H1 (cell line): ENCODE measurements at regions not wholly inside any gene's neighbourhood (a gene's known extent, or its start where the extent isn't known, plus 50 kb on each side); places are given as distances from the start of the nearest gene placed in this dataset.

ENCODE experiments used
- CTCF ChIA-PET: fragments of 300-600 bp; sonication (Branson Sonifier 250); formaldehyde crosslinking; loops from one replicate; lab custom pipeline; 2021; ENCODE audit not compliant: partially characterized antibody; lab: Charles Lee
- POLR2A ChIA-PET: fragments of 300-600 bp; sonication (Branson Sonifier 250); formaldehyde crosslinking; loops from one replicate; lab custom pipeline; 2021; ENCODE audit warnings: inconsistent platforms; ENCODE audit not compliant: partially characterized antibody; lab: Charles Lee
- DNase-seq, 2 experiments: peaks; one replicate each; pipeline versions ENCODE4 v3.0.0 to v3.0.0-alpha.2; 2010 to 2022; ENCODE audit warnings: low spot score in 2 of 2, low read depth in 1 of 2, mixed read lengths in 1 of 2
- FAIRE-seq: peaks from 2 replicates; lab custom pipeline; 2011; peaks lifted over from hg19 to GRCh38; lab: Jason Lieb, UNC
- H2AFZ ChIP-seq: 2 replicates; pipeline ENCODE4 v1.8.1; 2012; ENCODE audit warnings: low read length, inconsistent platforms
- H2AK5ac ChIP-seq: 2 replicates; pipeline ENCODE4 v1.6.1; 2013; ENCODE audit warnings: low read depth, low read length
- H2BK120ac ChIP-seq: replicated peaks from 2 replicates; pipeline ENCODE3; 2013; ENCODE audit warnings: low read depth, low read length, inconsistent platforms
- H2BK12ac ChIP-seq: 2 replicates; pipeline ENCODE4 v1.6.1; 2013; ENCODE audit warnings: low read depth, low read length
- H2BK15ac ChIP-seq: 2 replicates; pipeline ENCODE4 v1.6.1; 2013; ENCODE audit warnings: low read length
- H2BK20ac ChIP-seq: 2 replicates; pipeline ENCODE4 v1.6.1; 2013; ENCODE audit warnings: low read length
- H2BK5ac ChIP-seq: 2 replicates; pipeline ENCODE4 v1.6.1; 2013; ENCODE audit warnings: low read depth, low read length
- H3K14ac ChIP-seq: 2 replicates; pipeline ENCODE4 v1.6.1; 2013; ENCODE audit warnings: inconsistent platforms; ENCODE audit not compliant: insufficient read length
- H3K18ac ChIP-seq: 2 replicates; pipeline ENCODE4 v1.6.1; 2013; ENCODE audit warnings: low read length; ENCODE audit errors: extremely low read depth
- H3K23ac ChIP-seq: 2 replicates; pipeline ENCODE4 v1.6.1; 2013; ENCODE audit warnings: inconsistent platforms; ENCODE audit not compliant: insufficient read length
- H3K23me2 ChIP-seq: 2 replicates; pipeline ENCODE4 v1.6.1; 2013; ENCODE audit warnings: low read depth, low read length
- H3K27ac ChIP-seq: 2 replicates; pipeline ENCODE4 v1.6.1; 2011; ENCODE audit warnings: low read depth, low read length, inconsistent platforms
- H3K27me3 ChIP-seq, 4 experiments: replicated peaks in 1 of 4; 1 replicate in 1 of 4; 2 replicates in 3 of 4; pipeline versions ENCODE4 v1.6.1 to v1.8.1; 2011 to 2013; ENCODE audit warnings: low read length in 3 of 4, mild to moderate bottlenecking in 3 of 4, inconsistent platforms in 2 of 4, mixed read lengths in 2 of 4, moderate library complexity in 1 of 4; ENCODE audit not compliant: control insufficient read depth in 3 of 4, insufficient read depth in 3 of 4; ENCODE audit errors: extremely low read depth in 1 of 4
- H3K36me3 ChIP-seq, 4 experiments: 2 replicates each; pipeline versions ENCODE4 v1.6.1 to v1.8.1; 2011 to 2013; ENCODE audit warnings: mild to moderate bottlenecking in 4 of 4, low read length in 3 of 4, moderate library complexity in 2 of 4, control low read depth in 1 of 4, inconsistent platforms in 1 of 4; ENCODE audit not compliant: insufficient read depth in 4 of 4, control insufficient read depth in 2 of 4
- H3K4ac ChIP-seq: replicated peaks from 2 replicates; pipeline ENCODE3; 2013; ENCODE audit warnings: low read length, low read depth, mixed read lengths, inconsistent platforms; ENCODE audit not compliant: insufficient read length
- H3K4me1 ChIP-seq, 4 experiments: replicated peaks in 1 of 4; 1 replicate in 1 of 4; 2 replicates in 3 of 4; pipeline versions ENCODE4 v1.6.1 to v1.8.1; 2011 to 2013; ENCODE audit warnings: low read length in 3 of 4, inconsistent platforms in 2 of 4, mixed read lengths in 1 of 4; ENCODE audit not compliant: insufficient read depth in 4 of 4, control insufficient read depth in 3 of 4
- H3K4me2 ChIP-seq, 2 experiments: 2 replicates each; pipeline versions ENCODE4 v1.6.1 to v1.8.1; 2011 to 2013; ENCODE audit warnings: low read depth in 2 of 2, low read length in 2 of 2, control low read depth in 1 of 2, inconsistent platforms in 1 of 2, mild to moderate bottlenecking in 1 of 2; ENCODE audit not compliant: insufficient read depth in 1 of 2
- H3K4me3 ChIP-seq, 4 experiments: fragments of 200-600, 300-600 bp in 1 of 4; sonication (generic), shearing (Covaris generic), sonication (Bioruptor Twin) in 1 of 4; 2 replicates each; pipeline versions ENCODE4 v1.5.1 to v1.8.1; 2011 to 2016; ENCODE audit warnings: low read length in 4 of 4, low read depth in 3 of 4, control low read depth in 2 of 4, inconsistent platforms in 2 of 4, mild to moderate bottlenecking in 2 of 4, mixed read lengths in 1 of 4, moderate library complexity in 1 of 4; ENCODE audit not compliant: insufficient read depth in 2 of 4; ENCODE audit errors: extremely low read depth in 1 of 4
- H3K56ac ChIP-seq: replicated peaks from 2 replicates; pipeline ENCODE3; 2013; ENCODE audit warnings: low read depth, mild to moderate bottlenecking, mixed read lengths, low read length, inconsistent platforms; ENCODE audit not compliant: insufficient read length
- H3K79me1 ChIP-seq: 2 replicates; pipeline ENCODE4 v1.6.1; 2013; ENCODE audit warnings: low read depth, low read length, control low read depth
- H3K79me2 ChIP-seq, 2 experiments: 2 replicates each; pipeline versions ENCODE4 v1.6.1 to v1.8.1; 2012 to 2013; ENCODE audit warnings: low read length in 2 of 2, mild to moderate bottlenecking in 2 of 2, inconsistent platforms in 1 of 2; ENCODE audit not compliant: insufficient read depth in 2 of 2, control insufficient read depth in 1 of 2
- H3K9ac ChIP-seq, 4 experiments: replicated peaks in 1 of 4; 1 replicate in 1 of 4; 2 replicates in 3 of 4; pipeline versions ENCODE4 v1.6.1 to v1.8.1; 2011 to 2013; ENCODE audit warnings: low read depth in 3 of 4, low read length in 3 of 4, control low read depth in 2 of 4, mild to moderate bottlenecking in 2 of 4, moderate library complexity in 2 of 4, inconsistent platforms in 1 of 4; ENCODE audit errors: extremely low read depth in 1 of 4
- H3K9me3 ChIP-seq, 2 experiments: 2 replicates each; pipeline versions ENCODE4 v1.6.1 to v1.8.1; 2012 to 2013; ENCODE audit warnings: mild to moderate bottlenecking in 2 of 2, moderate library complexity in 2 of 2, control low read depth in 1 of 2, inconsistent platforms in 1 of 2, low read depth in 1 of 2, low read length in 1 of 2, mixed read lengths in 1 of 2; ENCODE audit not compliant: insufficient read depth in 2 of 2
- H4K20me1 ChIP-seq, 2 experiments: replicated peaks in 1 of 2; 2 replicates each; pipeline versions ENCODE3 to v1.8.1; 2011 to 2013; ENCODE audit warnings: inconsistent platforms in 2 of 2, low read length in 2 of 2, mild to moderate bottlenecking in 1 of 2; ENCODE audit not compliant: insufficient read depth in 2 of 2, control insufficient read depth in 1 of 2
- H4K5ac ChIP-seq: 2 replicates; pipeline ENCODE4 v1.6.1; 2013; ENCODE audit warnings: low read length, low read depth, mixed read lengths, inconsistent platforms; ENCODE audit not compliant: insufficient read length
- H4K8ac ChIP-seq: 2 replicates; pipeline ENCODE4 v1.8.0; 2013; ENCODE audit warnings: mild to moderate bottlenecking, moderate library complexity, low read length, inconsistent platforms; ENCODE audit not compliant: insufficient read depth; ENCODE audit errors: extremely low read depth
- H4K91ac ChIP-seq: replicated peaks from 2 replicates; pipeline ENCODE3; 2013; ENCODE audit warnings: low read length, mixed read lengths, inconsistent platforms; ENCODE audit not compliant: insufficient read length
- BACH1 ChIP-seq: IDR thresholded peaks from 2 replicates; pipeline ENCODE4 v1.6.1; 2012; ENCODE audit warnings: low read length, improper control_type of control experiment
- BRCA1 ChIP-seq: IDR thresholded peaks from 2 replicates; pipeline ENCODE4 v1.6.1; 2012; ENCODE audit warnings: low read depth, low read length, improper control_type of control experiment
- CHD1 ChIP-seq: IDR thresholded peaks from 2 replicates; pipeline ENCODE4 v1.6.1; 2012; ENCODE audit warnings: low read depth, low read length, improper control_type of control experiment
- CHD2 ChIP-seq: IDR thresholded peaks from 2 replicates; pipeline ENCODE4 v1.6.1; 2012; ENCODE audit warnings: low read length, improper control_type of control experiment
- CTBP2 ChIP-seq: IDR thresholded peaks from 2 replicates; pipeline ENCODE4 v1.7.0; 2011; ENCODE audit warnings: borderline replicate concordance, mild to moderate bottlenecking, moderate library complexity, mixed read lengths, low read length; ENCODE audit not compliant: insufficient read depth, insufficient read length
- E2F6 ChIP-seq: IDR thresholded peaks from 2 replicates; pipeline ENCODE4 v1.6.1; 2012; ENCODE audit warnings: inconsistent platforms
- GTF2F1 ChIP-seq: IDR thresholded peaks from 2 replicates; pipeline ENCODE4 v1.6.1; 2012; ENCODE audit warnings: low read depth, low read length, improper control_type of control experiment, borderline replicate concordance
- HDAC2 ChIP-seq, 2 experiments: fragments of 300-600 bp in 1 of 2; sonication (generic) in 1 of 2; IDR thresholded peaks; 2 replicates each; pipeline ENCODE4 v1.6.1; 2011 to 2012; ENCODE audit warnings: low read depth in 2 of 2, low read length in 2 of 2, mild to moderate bottlenecking in 2 of 2, moderate library complexity in 2 of 2, borderline replicate concordance in 1 of 2, inconsistent platforms in 1 of 2
- MAFK ChIP-seq: IDR thresholded peaks from 2 replicates; pipeline ENCODE4 v1.6.1; 2012; ENCODE audit warnings: low read depth, mild to moderate bottlenecking, improper control_type of control experiment, low read length
- MAX ChIP-seq: IDR thresholded peaks from 2 replicates; pipeline ENCODE4 v1.6.1; 2012; ENCODE audit warnings: inconsistent platforms
- POLR2AphosphoS5 ChIP-seq: IDR thresholded peaks from 2 replicates; pipeline ENCODE4 v1.6.1; 2011; ENCODE audit warnings: low read depth, low read length
- RXRA ChIP-seq: IDR thresholded peaks from 2 replicates; pipeline ENCODE4 v1.6.1; 2011; ENCODE audit warnings: low read depth, mild to moderate bottlenecking, low read length, moderate library complexity; ENCODE audit not compliant: insufficient read depth
- SAP30 ChIP-seq: fragments of 300-600 bp; sonication (generic); IDR thresholded peaks from 2 replicates; pipeline ENCODE4 v1.7.1; 2012; ENCODE audit warnings: low read length, moderate library complexity, mild to moderate bottlenecking, inconsistent platforms; ENCODE audit not compliant: insufficient read depth, insufficient replicate concordance
- SP4 ChIP-seq: IDR thresholded peaks from 2 replicates; pipeline ENCODE4 v1.6.1; 2012; ENCODE audit warnings: low read length, inconsistent platforms
- SRF ChIP-seq: IDR thresholded peaks from 2 replicates; pipeline ENCODE4 v1.6.1; 2011; ENCODE audit warnings: mild to moderate bottlenecking, low read depth, low read length, moderate library complexity
- WGBS, 2 experiments: shearing (Covaris generic) in 1 of 2; methylation state at CpG; one replicate each; pipeline versions ENCODE4 v1.1.6 to v1.1.7; 2013 to 2015; ENCODE audit warnings: low lambda C conversion rate in 2 of 2, mixed read lengths in 2 of 2, inconsistent platforms in 1 of 2, low coverage in 1 of 2, missing lambda C conversion rate in 1 of 2; ENCODE audit not compliant: insufficient replicate concordance in 2 of 2, insufficient coverage in 1 of 2, insufficient read length in 1 of 2; ENCODE audit errors: extremely low coverage in 1 of 2, missing lambda C conversion rate in 1 of 2; 5-methylcytosine and 5-hydroxymethylcytosine counted together

- Histone ChIP-seq H2BK12ac (no peak overlapping the region), H3K4me2 (no peak overlapping the region), H3K79me2 (no peaks in the 10 kb centered on the region), H3K23me2 (no peaks in the 10 kb centered on the region), H2AK5ac (no peak overlapping the region), H4K5ac (no peak overlapping the region), H4K91ac (no peak overlapping the region), H2BK5ac (no peak overlapping the region), H2BK120ac (no peak overlapping the region), H3K4ac (no peak overlapping the region), H3K56ac (no peak overlapping the region), H3K4me3 (no peak overlapping the region), H4K8ac (no peak overlapping the region), H3K4me1 (no peaks in the 10 kb centered on the region), H3K79me1 (no peaks in the 10 kb centered on the region), H3K18ac (no peak overlapping the region), H3K23ac (no peak overlapping the region), H3K9me3 (no peaks in the 10 kb centered on the region), H3K27ac (no peak overlapping the region), H3K27me3 (no peaks in the 10 kb centered on the region), H3K36me3 (no peaks in the 10 kb centered on the region), H4K20me1 (no peaks in the 10 kb centered on the region), H2BK20ac (no peak overlapping the region), H2BK15ac (no peak overlapping the region), H3K14ac (no peak overlapping the region), H3K9ac (no peak overlapping the region), H2AFZ (no peak overlapping the region)
- POLR2A ChIA-PET: no interaction called here
- no peak for FAIRE-seq
- DNase-seq: no peak
- CTCF ChIA-PET: interaction anchor here (0.9 kb wide), 2 partner anchors 30 to 310 kb away, joined by 3 to 6 read pairs; no protein-coding TSS in a partner anchor
- 94% methylated on average over 4 of the region's 4 CpGs; no CpG with 5 or more reads in 1 of the 2 experiments for WGBS, 2 experiments
- no peak for TF ChIP-seq SAP30
- no peak for TF ChIP-seq BACH1
- TF ChIP-seq SP4: no peak
- no peak for TF ChIP-seq SRF
- no peak for TF ChIP-seq MAX
- TF ChIP-seq MAFK: no peak
- TF ChIP-seq POLR2AphosphoS5: no peak
- no peak for TF ChIP-seq CHD1
- TF ChIP-seq BRCA1: no peak
- no peak for TF ChIP-seq E2F6
- no peak for TF ChIP-seq CHD2
- no peak for TF ChIP-seq HDAC2 (IDR thresholded peaks at IDR 0.05; ENCODE audit: borderline replicate concordance in 1 of 2, low read depth in 2 of 2, low read length in 2 of 2)
- no peak for TF ChIP-seq CTBP2
- TF ChIP-seq RXRA: no peak
- no peak for TF ChIP-seq GTF2F1
Observed at GRCh38 chr2:228628682-228629081, 447.2 kb upstream of the SPHKAP start.
